GOT3 (cell line): ENCODE measurements at regions not wholly inside any gene's neighbourhood (a gene's known extent, or its start where the extent isn't known, plus 50 kb on each side); places are given as distances from the start of the nearest gene placed in this dataset.

Experiments
- DNase-seq: peaks from one replicate; lab custom pipeline; 2025; ENCODE audit warnings: mixed read lengths; lab: John Stamatoyannopoulos, UW

DNA sequence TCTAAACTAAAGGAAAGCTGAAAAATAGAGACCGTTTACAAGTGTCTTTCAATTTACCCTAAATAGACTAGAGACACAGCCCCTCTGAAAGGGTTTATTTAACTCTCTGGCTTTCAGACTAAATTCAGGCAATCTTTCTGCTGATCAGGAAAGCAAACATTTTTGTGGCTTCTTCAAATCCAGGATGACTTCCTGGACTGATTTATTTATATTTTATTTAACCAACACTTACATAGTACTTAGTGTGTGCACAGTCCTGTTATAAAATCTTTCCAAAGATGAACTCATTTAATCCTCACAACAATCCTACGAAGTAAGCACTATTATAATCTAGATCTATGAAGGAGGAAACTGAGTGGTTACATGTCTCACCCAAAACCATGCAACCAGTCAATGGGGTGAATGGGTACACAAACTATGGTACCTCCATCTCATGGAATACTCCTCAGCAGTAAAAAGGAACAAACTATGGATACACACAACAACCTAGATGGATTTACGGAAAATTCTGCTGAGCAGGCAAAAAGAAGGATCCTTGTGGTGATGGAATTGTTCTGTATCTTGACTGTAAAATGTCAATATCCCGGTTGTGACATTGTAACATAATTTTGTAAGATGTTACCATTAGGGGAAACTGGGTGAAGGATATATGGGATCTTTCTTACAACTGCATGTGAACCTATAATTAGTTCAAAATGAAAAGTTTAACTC is 64.1 kb upstream of the MAMLD1 start:
- no peak for DNase-seq

DNA sequence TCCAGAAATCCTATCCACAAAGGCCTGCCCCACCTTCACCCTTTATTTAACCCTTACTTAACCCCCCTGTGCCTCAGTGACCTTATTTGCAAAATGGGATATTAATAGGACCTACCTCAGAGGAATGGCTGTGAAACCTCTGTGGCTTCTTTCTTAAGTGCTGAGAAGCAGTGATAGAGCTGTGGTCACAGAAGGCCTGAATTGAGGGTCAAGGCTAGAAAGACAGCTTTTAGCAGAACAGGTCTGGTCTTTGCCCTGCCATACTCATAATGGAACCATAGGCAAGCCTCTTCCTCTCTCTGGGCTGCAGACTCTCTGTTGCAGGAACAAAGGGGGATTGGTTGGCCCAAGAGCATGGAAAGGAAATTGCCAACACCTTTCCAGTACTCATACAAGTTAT is 63.5 kb upstream of the MAMLD1 start:
- no peak for DNase-seq

DNA sequence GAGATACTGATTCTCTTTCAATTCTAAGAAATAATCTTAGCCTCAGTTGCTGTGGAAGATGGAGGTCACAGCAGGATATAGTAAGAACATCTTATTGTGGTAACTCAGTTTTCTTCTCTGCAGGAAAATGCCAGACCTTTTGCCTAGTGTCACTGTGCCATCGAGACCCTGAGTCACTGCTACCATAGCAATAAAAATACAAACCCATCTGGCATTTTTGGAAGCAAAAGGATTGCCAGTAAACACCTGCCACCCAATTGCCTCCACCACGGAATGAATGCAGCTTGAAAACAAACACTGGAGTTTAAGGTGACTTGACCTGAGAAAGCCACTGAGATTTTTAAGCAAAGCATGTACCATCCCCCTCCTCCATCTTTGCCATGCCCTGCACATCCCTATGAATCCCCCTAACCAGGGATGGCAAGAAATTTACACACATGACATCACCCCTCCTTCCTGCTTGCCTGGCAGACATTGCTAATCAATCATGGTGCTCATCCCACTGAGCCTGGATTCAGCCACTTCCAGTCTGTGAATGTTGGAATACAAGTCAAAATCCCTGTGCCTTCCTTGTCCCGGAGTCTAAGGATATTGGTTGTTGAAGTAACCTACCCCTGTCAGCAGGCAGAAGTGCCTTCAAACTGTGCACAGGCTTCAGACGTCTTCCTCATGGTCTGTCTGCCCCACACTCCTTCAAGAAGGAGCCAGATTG is 59.6 kb upstream of the MAMLD1 start:
- DNase-seq = no peak

DNA sequence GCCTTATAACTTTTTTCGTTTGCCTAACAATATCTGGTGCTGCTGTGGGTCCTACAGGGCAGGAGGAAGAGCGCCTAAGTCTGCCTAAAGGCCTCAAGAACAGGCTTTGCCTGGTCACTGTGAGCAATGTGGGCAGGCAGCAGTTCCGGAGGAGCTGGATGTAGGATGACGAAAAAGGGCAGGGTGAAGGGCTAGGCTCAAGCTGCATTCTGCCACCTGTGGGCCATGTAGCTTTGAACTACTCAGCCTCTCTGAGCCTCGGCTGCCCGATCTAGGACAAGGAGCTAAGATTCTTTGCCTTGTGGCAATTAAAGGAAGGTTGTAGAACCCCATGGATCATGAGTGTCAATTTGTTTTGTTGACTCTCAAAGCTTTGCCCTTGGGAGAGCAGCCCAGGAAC is 57.1 kb upstream of the MAMLD1 start:
- DNase-seq = no peak

DNA sequence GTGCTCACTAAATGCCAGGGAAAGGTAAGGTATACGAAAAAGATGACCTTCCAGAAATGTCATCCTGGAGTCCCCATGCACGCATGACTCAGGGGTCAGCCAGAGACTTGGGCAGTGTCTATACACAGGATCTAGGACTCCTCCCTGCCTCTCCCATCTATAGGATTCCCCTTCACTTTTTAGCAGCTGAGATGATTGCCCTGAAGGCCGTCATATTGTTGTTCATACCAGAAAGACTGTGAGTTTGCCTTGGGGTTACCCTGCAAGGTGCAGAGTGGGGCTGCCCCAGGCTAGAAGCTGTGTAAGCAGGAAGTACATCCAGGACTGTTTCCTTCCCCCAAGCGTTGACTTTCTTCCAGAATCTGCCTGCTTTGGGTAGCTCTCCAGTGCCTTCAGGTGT is 55.1 kb upstream of the MAMLD1 start:
- no peak for DNase-seq

DNA sequence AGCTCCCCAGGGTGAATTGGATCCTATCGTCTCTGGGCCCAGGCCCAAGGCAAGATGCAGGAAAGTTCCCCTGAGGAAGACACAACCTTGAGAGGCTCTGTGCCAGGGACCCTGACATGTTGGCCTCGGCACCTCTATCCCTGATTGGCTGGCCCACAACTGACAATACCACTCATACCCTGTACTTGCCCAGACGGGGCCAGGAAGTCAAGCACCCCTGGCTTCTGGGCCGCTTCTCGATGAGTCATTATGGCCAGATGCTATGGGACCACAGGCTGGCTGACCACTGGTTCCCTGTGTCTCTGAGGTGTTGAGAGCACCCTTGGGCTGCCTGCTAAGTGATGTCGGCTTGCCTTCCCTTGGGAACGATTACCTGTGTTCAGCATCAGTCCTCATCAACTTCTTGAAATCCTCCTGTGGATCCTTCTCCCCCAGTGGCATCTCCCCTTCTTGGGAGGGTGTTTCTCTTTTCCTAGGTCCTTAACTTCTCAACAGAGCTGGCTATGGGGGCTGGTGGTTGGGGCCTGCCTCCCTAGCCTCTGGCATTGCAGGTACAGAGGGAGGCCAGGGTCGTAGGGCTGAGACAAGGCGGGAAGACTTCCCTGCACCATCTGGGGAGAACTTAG is 54.5 kb upstream of the MAMLD1 start:
- no peak for DNase-seq

DNA sequence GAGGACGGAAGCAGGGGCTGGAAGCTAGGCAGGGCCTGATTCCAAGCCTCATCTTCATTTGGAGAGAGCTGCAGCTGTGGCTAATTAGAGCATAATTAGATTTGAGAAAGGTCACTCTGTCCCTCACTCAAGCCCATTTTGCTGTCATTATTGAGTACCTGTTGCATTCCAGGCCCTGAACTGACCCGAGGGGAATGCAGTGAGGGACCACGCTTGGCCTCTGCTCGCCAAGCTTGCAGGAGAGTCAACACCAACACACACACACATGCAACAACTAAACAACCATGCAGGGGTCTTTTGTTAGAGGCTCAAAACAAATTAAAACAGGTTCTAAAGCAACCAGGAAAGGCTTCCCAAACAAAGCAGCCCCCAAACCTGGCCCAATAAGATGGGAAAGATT is 52.7 kb upstream of the MAMLD1 start:
- no peak for DNase-seq

DNA sequence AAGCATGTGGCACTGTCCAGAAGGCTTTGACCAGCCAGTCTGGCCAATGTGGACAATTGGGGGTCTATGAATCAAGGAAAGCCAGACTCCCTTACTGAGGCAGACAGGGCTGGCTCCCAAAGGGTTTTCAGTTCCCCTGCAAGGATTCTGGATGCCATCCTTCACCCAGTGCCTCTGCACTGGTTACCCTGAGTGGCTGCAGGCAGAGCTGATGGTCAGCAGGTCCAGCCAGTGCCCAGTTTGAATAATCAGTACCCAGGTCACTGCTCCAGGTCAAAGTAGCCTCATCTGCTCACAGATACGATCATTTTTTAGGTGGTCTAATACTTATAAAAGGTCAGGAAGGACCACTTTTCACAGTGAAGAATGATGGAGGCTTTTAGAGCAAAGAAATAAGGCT is 52.2 kb upstream of the MAMLD1 start:
- no peak for DNase-seq

DNA sequence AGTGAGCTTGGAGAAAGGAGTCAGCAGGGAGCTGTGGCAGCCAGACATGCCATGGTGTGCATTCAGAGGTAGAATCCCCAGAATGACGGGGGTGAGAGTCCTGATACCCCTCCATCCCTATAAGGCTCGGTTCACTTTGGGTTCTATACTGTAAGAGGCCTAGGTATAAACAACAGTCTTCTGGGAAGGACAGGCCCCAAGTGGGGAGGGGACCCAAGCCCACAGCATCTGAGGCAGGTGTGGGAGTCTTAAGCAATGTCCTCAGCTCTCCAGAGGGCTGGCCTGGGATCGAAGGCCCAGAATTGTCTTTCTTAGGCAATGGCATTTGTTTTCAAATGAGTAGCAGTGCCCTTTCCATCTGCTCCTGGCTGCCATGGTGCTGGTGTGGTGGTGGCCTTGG is 50.2 kb upstream of the MAMLD1 start:
- no peak for DNase-seq
